ENCODE measurements at regions not wholly inside any gene's neighbourhood (a gene's known extent, or its start where the extent isn't known, plus 50 kb on each side); places are given as distances from the start of the nearest gene placed in this dataset.

DNA sequence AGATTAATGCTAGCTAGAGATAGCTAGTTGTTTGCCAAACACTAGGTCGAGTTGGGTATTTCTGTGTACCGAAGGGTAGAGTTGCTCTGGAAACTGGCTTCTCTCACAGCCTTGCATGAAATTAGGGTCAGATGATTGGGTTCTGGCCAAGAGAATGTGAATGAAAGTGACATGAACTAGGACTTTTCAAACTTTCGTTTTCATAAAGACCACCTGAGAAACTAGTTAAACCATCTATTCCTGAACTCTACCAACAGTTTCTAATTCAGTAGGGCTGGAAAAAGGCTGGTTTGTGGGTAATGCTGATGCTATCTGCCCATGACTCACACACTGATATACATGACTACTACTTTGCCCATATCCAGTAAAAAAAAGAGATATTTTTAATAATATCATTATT is 157.6 kb downstream of the GASK1B start:
- TF ChIP-seq, protein P1, sequence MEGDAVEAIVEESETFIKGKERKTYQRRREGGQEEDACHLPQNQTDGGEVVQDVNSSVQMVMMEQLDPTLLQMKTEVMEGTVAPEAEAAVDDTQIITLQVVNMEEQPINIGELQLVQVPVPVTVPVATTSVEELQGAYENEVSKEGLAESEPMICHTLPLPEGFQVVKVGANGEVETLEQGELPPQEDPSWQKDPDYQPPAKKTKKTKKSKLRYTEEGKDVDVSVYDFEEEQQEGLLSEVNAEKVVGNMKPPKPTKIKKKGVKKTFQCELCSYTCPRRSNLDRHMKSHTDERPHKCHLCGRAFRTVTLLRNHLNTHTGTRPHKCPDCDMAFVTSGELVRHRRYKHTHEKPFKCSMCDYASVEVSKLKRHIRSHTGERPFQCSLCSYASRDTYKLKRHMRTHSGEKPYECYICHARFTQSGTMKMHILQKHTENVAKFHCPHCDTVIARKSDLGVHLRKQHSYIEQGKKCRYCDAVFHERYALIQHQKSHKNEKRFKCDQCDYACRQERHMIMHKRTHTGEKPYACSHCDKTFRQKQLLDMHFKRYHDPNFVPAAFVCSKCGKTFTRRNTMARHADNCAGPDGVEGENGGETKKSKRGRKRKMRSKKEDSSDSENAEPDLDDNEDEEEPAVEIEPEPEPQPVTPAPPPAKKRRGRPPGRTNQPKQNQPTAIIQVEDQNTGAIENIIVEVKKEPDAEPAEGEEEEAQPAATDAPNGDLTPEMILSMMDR (conservative IDR thresholded peaks at IDR 0.05; ENCODE audit: low read depth in 2 of 2), result no peak
- TF ChIP-seq POLR2AphosphoS5 (IDR thresholded peaks at IDR 0.05; ENCODE audit: low read depth) (no peak), REST (IDR thresholded peaks at IDR 0.05; ENCODE audit: unreplicated experiment) (no peak), EZH2 (IDR thresholded peaks at IDR 0.05; ENCODE audit: low read depth, unreplicated experiment) (no peak), CREB1 (CRISPR knock-in tag; IDR thresholded peaks at IDR 0.05; ENCODE audit: low read depth) (no peak), EZH2phosphoT487 (IDR thresholded peaks at IDR 0.05; ENCODE audit: unreplicated experiment) (no peak), NANOG (IDR thresholded peaks at IDR 0.05; ENCODE audit: borderline replicate concordance) (no peak), ZNF331 (CRISPR knock-in tag; IDR thresholded peaks at IDR 0.05; ENCODE audit: low read depth) (no peak), ZNF114 (CRISPR knock-in tag; IDR thresholded peaks at IDR 0.05) (no peak)
- TF ChIP-seq, protein P2, sequence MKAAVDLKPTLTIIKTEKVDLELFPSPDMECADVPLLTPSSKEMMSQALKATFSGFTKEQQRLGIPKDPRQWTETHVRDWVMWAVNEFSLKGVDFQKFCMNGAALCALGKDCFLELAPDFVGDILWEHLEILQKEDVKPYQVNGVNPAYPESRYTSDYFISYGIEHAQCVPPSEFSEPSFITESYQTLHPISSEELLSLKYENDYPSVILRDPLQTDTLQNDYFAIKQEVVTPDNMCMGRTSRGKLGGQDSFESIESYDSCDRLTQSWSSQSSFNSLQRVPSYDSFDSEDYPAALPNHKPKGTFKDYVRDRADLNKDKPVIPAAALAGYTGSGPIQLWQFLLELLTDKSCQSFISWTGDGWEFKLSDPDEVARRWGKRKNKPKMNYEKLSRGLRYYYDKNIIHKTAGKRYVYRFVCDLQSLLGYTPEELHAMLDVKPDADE (IDR thresholded peaks at IDR 0.05), result no peak
